CD4-positive, alpha-beta T cell (primary cell): ENCODE measurements at regions not wholly inside any gene's neighbourhood (a gene's known extent, or its start where the extent isn't known, plus 50 kb on each side); places are given as distances from the start of the nearest gene placed in this dataset.

Experiments used
- ATAC-seq: fragments of 200-7000 bp; cut with Tn5 transposase; one replicate; pipeline ENCODE4 v1.10.0; 2022; ENCODE audit warnings: mild to moderate bottlenecking; ENCODE audit not compliant: poor library complexity
- CTCF ChIA-PET: fragments of 350-600 bp; sonication (Branson Sonifier 250); formaldehyde crosslinking; loops from one replicate; lab custom pipeline; 2021; ENCODE audit warnings: antibody characterized with exemption, inconsistent platforms; lab: Charles Lee
- POLR2A ChIA-PET: fragments of 350-600 bp; sonication (Branson Sonifier 250); formaldehyde crosslinking; loops from one replicate; lab custom pipeline; 2021; ENCODE audit warnings: antibody characterized with exemption, inconsistent platforms; lab: Charles Lee
- DNase-seq, 14 experiments: peaks; one replicate each; pipeline ENCODE4 v3.0.0-alpha.2; 2013 to 2020; ENCODE audit warnings: mixed read lengths in 2 of 14
- H3K27ac ChIP-seq, 2 donors: one replicate each; pipeline versions ENCODE4 v1.5.1 to v1.7.0; 2013; ENCODE audit warnings: low read length in 2 of 2, low read depth in 1 of 2, mild to moderate bottlenecking in 1 of 2
- H3K27me3 ChIP-seq, 2 experiments: 1 replicate in 1 of 2; 2 replicates in 1 of 2; pipeline versions ENCODE4 v1.6.1 to v1.7.0; 2013; ENCODE audit warnings: low read length in 2 of 2, control low read depth in 1 of 2, mild to moderate bottlenecking in 1 of 2, moderate library complexity in 1 of 2; ENCODE audit not compliant: insufficient read depth in 2 of 2, control insufficient read depth in 1 of 2
- H3K36me3 ChIP-seq: one replicate; pipeline ENCODE4 v1.6.1; 2013; ENCODE audit warnings: low read length, control low read depth; ENCODE audit not compliant: insufficient read depth
- H3K4me1 ChIP-seq: one replicate; pipeline ENCODE4 v1.6.1; 2013; ENCODE audit warnings: low read length, control low read depth; ENCODE audit not compliant: insufficient read depth
- H3K4me3 ChIP-seq: one replicate; pipeline ENCODE4 v1.5.1; 2013; ENCODE audit warnings: mild to moderate bottlenecking, low read length, moderate library complexity
- H3K9me3 ChIP-seq, 2 experiments: 1 replicate in 1 of 2; 2 replicates in 1 of 2; pipeline versions ENCODE4 v1.6.1 to v1.7.0; 2013; ENCODE audit warnings: low read length in 2 of 2, mild to moderate bottlenecking in 2 of 2, control low read depth in 1 of 2, moderate library complexity in 1 of 2; ENCODE audit not compliant: control insufficient read depth in 1 of 2, insufficient read depth in 1 of 2
- H3K27ac Mint-ChIP-seq: one replicate; pipeline ENCODE4 v1.8.0; 2020; ENCODE audit warnings: mixed read lengths
- H3K27me3 Mint-ChIP-seq: one replicate; pipeline ENCODE4 v1.8.0; 2021; ENCODE audit warnings: mixed read lengths
- H3K36me3 Mint-ChIP-seq: one replicate; pipeline ENCODE4 v1.8.0; 2021; ENCODE audit warnings: low read depth, mixed read lengths
- H3K4me1 Mint-ChIP-seq: one replicate; pipeline ENCODE4 v1.8.0; 2021; ENCODE audit warnings: low read depth, mixed read lengths
- H3K4me3 Mint-ChIP-seq: one replicate; pipeline ENCODE4 v1.8.0; 2020; ENCODE audit warnings: mild to moderate bottlenecking, mixed read lengths
- H3K9me3 Mint-ChIP-seq: one replicate; pipeline ENCODE4 v1.8.0; 2020; ENCODE audit warnings: mixed read lengths
- intact Hi-C, 2 experiments: fragments of 100-400 bp; cut with DNase I in 1 of 2; cut with micrococcal nuclease in 1 of 2; formaldehyde crosslinking; loops; one replicate each; pipeline versions ENCODE4 v1.15.1 to v1.9.0; 2023 to 2025; cut with DNase I, micrococcal nuclease
- TF ChIP-seq, protein P1 (sequence below): fragments of 200-600 bp; IDR thresholded peaks from one replicate; pipeline ENCODE4 v1.8.0; 2022; ENCODE audit warnings: antibody characterized with exemption, mild to moderate bottlenecking

DNA sequence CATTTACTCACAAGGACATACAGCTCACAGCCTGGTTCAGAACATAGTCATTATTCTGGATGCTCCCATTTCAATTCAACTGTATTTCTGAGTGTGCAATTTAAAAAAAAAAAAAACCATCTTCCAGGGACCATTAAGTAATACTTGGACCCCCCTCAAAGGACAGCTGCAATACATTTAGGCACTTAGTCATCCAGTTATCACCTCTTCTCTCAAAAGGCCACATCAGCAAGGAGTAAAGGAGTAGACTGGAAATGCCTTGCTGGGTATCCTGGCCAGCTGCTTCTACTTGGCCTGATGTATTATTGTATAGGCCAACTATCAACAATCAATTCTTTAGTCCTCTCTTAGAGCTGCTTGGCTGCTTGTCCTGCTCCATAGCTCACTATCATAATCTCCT, 211.4 kb upstream of the SETMAR start:
- Histone ChIP-seq H3K4me3 (no peak overlapping the region), H3K9me3 (no peaks in the 10 kb centered on the region), H3K4me1 (no peaks in the 10 kb centered on the region), H3K36me3 (no peaks in the 10 kb centered on the region), H3K27ac (no peak overlapping the region), H3K27me3 (no peaks in the 10 kb centered on the region)
- Mint-ChIP-seq H3K4me3 (no peak overlapping the region), H3K36me3 (no peaks in the 10 kb centered on the region), H3K27ac (no peak overlapping the region), H3K27me3 (no peaks in the 10 kb centered on the region), H3K9me3 (no peaks in the 10 kb centered on the region), H3K4me1 (no peaks in the 10 kb centered on the region)
- intact Hi-C loops, result no loop called here
- ATAC-seq (no peak), DNase-seq (no peak)
- TF ChIP-seq, protein P1, sequence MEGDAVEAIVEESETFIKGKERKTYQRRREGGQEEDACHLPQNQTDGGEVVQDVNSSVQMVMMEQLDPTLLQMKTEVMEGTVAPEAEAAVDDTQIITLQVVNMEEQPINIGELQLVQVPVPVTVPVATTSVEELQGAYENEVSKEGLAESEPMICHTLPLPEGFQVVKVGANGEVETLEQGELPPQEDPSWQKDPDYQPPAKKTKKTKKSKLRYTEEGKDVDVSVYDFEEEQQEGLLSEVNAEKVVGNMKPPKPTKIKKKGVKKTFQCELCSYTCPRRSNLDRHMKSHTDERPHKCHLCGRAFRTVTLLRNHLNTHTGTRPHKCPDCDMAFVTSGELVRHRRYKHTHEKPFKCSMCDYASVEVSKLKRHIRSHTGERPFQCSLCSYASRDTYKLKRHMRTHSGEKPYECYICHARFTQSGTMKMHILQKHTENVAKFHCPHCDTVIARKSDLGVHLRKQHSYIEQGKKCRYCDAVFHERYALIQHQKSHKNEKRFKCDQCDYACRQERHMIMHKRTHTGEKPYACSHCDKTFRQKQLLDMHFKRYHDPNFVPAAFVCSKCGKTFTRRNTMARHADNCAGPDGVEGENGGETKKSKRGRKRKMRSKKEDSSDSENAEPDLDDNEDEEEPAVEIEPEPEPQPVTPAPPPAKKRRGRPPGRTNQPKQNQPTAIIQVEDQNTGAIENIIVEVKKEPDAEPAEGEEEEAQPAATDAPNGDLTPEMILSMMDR, result no peak
- ChIA-PET POLR2A (no interaction called here), CTCF (interaction anchor here (0.7 kb wide), 1 partner anchor 268 kb away, joined by 3 read pairs; no protein-coding TSS in a partner anchor)

- Histone ChIP-seq H3K9me3 (no peaks in the 10 kb centered on the region), H3K27ac (no peak overlapping the region), H3K27me3 (no peaks in the 10 kb centered on the region), H3K36me3 (no peaks in the 10 kb centered on the region), H3K4me1 (no peaks in the 10 kb centered on the region), H3K4me3 (no peak overlapping the region)
- ATAC-seq (no peak), DNase-seq (no peak)
- no peaks in the 10 kb centered on the region for H3K36me3 Mint-ChIP-seq
- H3K9me3 Mint-ChIP-seq, result peaks cover 10% of the 10 kb centered on the region
- no peaks in the 10 kb centered on the region for H3K27me3 Mint-ChIP-seq
- no peak overlapping the region for H3K4me3 Mint-ChIP-seq
- POLR2A ChIA-PET, result no interaction called here
- TF ChIP-seq, protein P1, result no peak
- intact Hi-C loops, result no loop called here
- no peaks in the 10 kb centered on the region for H3K4me1 Mint-ChIP-seq
- CTCF ChIA-PET, result no interaction called here
- H3K27ac Mint-ChIP-seq, result no peak overlapping the region
Observed at GRCh38 chr3:4097801-4098200, 205.4 kb upstream of the SETMAR start.

DNA sequence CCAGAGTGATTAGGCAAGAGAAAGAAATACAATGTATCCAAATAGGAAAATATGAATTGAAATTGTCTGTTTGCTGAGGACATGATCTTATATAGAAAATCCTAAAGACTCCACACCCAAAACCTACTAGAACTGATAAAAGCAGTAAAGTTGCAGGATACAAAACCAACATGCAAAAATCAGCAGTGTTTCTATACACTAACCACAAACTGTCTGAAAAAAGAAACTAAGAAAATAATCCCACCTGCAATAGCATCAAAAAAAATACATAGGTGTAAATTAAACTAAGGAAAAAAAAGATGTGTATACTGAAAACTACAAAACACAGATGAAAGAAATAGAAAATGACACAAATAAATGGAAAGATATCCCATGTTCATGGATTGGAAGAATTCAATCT, 203.6 kb upstream of the SETMAR start:
- no peak overlapping the region for H3K27ac Mint-ChIP-seq
- no peaks in the 10 kb centered on the region for H3K27me3 ChIP-seq
- peaks cover 19% of the 10 kb centered on the region for H3K9me3 Mint-ChIP-seq
- H3K4me3 Mint-ChIP-seq, result no peak overlapping the region
- H3K4me3 ChIP-seq, result no peak overlapping the region
- intact Hi-C loops, result no loop called here
- no peaks in the 10 kb centered on the region for H3K36me3 ChIP-seq
- no peaks in the 10 kb centered on the region for H3K4me1 ChIP-seq
- ChIA-PET CTCF (no interaction called here), POLR2A (no interaction called here)
- H3K36me3 Mint-ChIP-seq, result no peaks in the 10 kb centered on the region
- TF ChIP-seq, protein P1, result no peak
- no peaks in the 10 kb centered on the region for H3K9me3 ChIP-seq
- H3K27me3 Mint-ChIP-seq, result no peaks in the 10 kb centered on the region
- no peak for ATAC-seq
- no peak overlapping the region for H3K27ac ChIP-seq
- DNase-seq, result no peak
- H3K4me1 Mint-ChIP-seq, result no peaks in the 10 kb centered on the region
